ENCODE measurements at regions not wholly inside any gene's neighbourhood (a gene's known extent, or its start where the extent isn't known, plus 50 kb on each side); places are given as distances from the start of the nearest gene placed in this dataset.

- DNase-seq (ENCODE audit: low spot score), result no peak
- no peak for TF ChIP-seq CTCF (IDR thresholded peaks at IDR 0.05; ENCODE audit: extremely low read depth, insufficient read depth, missing control alignments)
- in situ Hi-C loops (cut with MboI; ENCODE audit: low pct_unique_long_range_greater_than_20kb, low sequenced_read_pairs, unreplicated experiment), result no loop called here
Measured at GRCh38 chr1:221162939-221163338, 283.7 kb downstream of the HLX start.

GRCh38 chr1:221164029-221164428 is 284.8 kb downstream of the HLX start:
- no peak for TF ChIP-seq CTCF (IDR thresholded peaks at IDR 0.05; ENCODE audit: extremely low read depth, insufficient read depth, missing control alignments)
- in situ Hi-C loops (cut with MboI; ENCODE audit: low pct_unique_long_range_greater_than_20kb, low sequenced_read_pairs, unreplicated experiment), result no loop called here
- no peak for DNase-seq (ENCODE audit: low spot score)

- no peak for TF ChIP-seq CTCF (IDR thresholded peaks at IDR 0.05; ENCODE audit: extremely low read depth, insufficient read depth, missing control alignments)
- no peak for DNase-seq (ENCODE audit: low spot score)
- in situ Hi-C loops (cut with MboI; ENCODE audit: low pct_unique_long_range_greater_than_20kb, low sequenced_read_pairs, unreplicated experiment), result no loop called here
Measured at GRCh38 chr1:221164951-221165838, 286.0 kb downstream of the HLX start.

GRCh38 chr1:221165839-221166500 is 286.7 kb downstream of the HLX start:
- in situ Hi-C loops (cut with MboI; ENCODE audit: low pct_unique_long_range_greater_than_20kb, low sequenced_read_pairs, unreplicated experiment), result no loop called here
- no peak for DNase-seq (ENCODE audit: low spot score)
- no peak for TF ChIP-seq CTCF (IDR thresholded peaks at IDR 0.05; ENCODE audit: extremely low read depth, insufficient read depth, missing control alignments)

- DNase-seq (ENCODE audit: low spot score), result peak; percentile 16
- no peak for TF ChIP-seq CTCF (IDR thresholded peaks at IDR 0.05; ENCODE audit: extremely low read depth, insufficient read depth, missing control alignments)
- in situ Hi-C loops (cut with MboI; ENCODE audit: low pct_unique_long_range_greater_than_20kb, low sequenced_read_pairs, unreplicated experiment), result no loop called here
Measured at GRCh38 chr1:221166559-221167318, 287.5 kb downstream of the HLX start.

- DNase-seq (ENCODE audit: low spot score), result no peak
- in situ Hi-C loops (cut with MboI; ENCODE audit: low pct_unique_long_range_greater_than_20kb, low sequenced_read_pairs, unreplicated experiment), result no loop called here
Measured at GRCh38 chr1:221169447-221169889, 290.2 kb downstream of the HLX start.

More at GRCh38 chr1:221169447-221169889, 290.2 kb downstream of the HLX start:
- no peak for TF ChIP-seq CTCF (IDR thresholded peaks at IDR 0.05; ENCODE audit: extremely low read depth, insufficient read depth, missing control alignments)
